Subcutaneous abdominal adipose tissue (tissue), 5 donors: ENCODE measurements at regions not wholly inside any gene's neighbourhood (a gene's known extent, or its start where the extent isn't known, plus 50 kb on each side); places are given as distances from the start of the nearest gene placed in this dataset.

Experiments used
- H3K27ac ChIP-seq: one replicate; pipeline ENCODE4 v1.7.0; 2013; ENCODE audit warnings: low read depth, mild to moderate bottlenecking, inconsistent platforms, low read length, moderate library complexity
- H3K27me3 ChIP-seq, 5 donors: one replicate each; pipeline ENCODE4 v1.7.0; 2013; ENCODE audit warnings: low read length in 5 of 5, inconsistent platforms in 1 of 5; ENCODE audit not compliant: control insufficient read depth in 5 of 5, insufficient read depth in 4 of 5
- H3K36me3 ChIP-seq, 5 donors: one replicate each; pipeline ENCODE4 v1.7.0; 2013; ENCODE audit warnings: low read length in 5 of 5; ENCODE audit not compliant: control insufficient read depth in 5 of 5, insufficient read depth in 5 of 5
- H3K4me1 ChIP-seq, 5 donors: one replicate each; pipeline ENCODE4 v1.7.0; 2013; ENCODE audit warnings: low read length in 5 of 5, mild to moderate bottlenecking in 3 of 5, moderate library complexity in 1 of 5; ENCODE audit not compliant: control insufficient read depth in 5 of 5, insufficient read depth in 5 of 5
- H3K4me3 ChIP-seq, 5 donors: one replicate each; pipeline ENCODE4 v1.7.0; 2013; ENCODE audit warnings: low read length in 5 of 5, low read depth in 1 of 5
- H3K9ac ChIP-seq, 5 donors: one replicate each; pipeline ENCODE4 v1.7.0; 2013; ENCODE audit warnings: low read length in 5 of 5, mild to moderate bottlenecking in 4 of 5, moderate library complexity in 3 of 5
- H3K9me3 ChIP-seq, 5 donors: one replicate each; pipeline ENCODE4 v1.7.0; 2013; ENCODE audit warnings: low read length in 5 of 5; ENCODE audit not compliant: control insufficient read depth in 5 of 5
- donor health status: healthy.
- donor health status: healthy.
- donor health status: healthy.
- donor health status: healthy.
- donor health status: healthy.

GRCh38 chr7:92930404-92930803 is 94.0 kb upstream of the CDK6 start:
- Histone ChIP-seq H3K9ac (no peak overlapping the region), H3K27me3 (peaks cover 0 to 7% (median 0%) of the 10 kb centered on the region in 5 donors), H3K9me3 (peaks cover 0 to 11% (median 7%) of the 10 kb centered on the region in 5 donors), H3K4me1 (no peaks in the 10 kb centered on the region), H3K4me3 (no peak overlapping the region), H3K36me3 (no peaks in the 10 kb centered on the region), H3K27ac (no peak overlapping the region)

- H3K9ac ChIP-seq, result no peak overlapping the region
- peaks cover 0 to 7% (median 0%) of the 10 kb centered on the region in 5 donors for H3K27me3 ChIP-seq
- no peak overlapping the region for H3K27ac ChIP-seq
- H3K9me3 ChIP-seq, result peaks cover 0 to 11% (median 7%) of the 10 kb centered on the region in 5 donors
- H3K4me1 ChIP-seq, result no peaks in the 10 kb centered on the region
- H3K4me3 ChIP-seq, result no peak overlapping the region
- no peaks in the 10 kb centered on the region for H3K36me3 ChIP-seq
Measured at GRCh38 chr7:92926697-92927044, 90.3 kb upstream of the CDK6 start.

- Histone ChIP-seq H3K4me3 (no peak overlapping the region), H3K9ac (no peak overlapping the region), H3K9me3 (peaks cover 0 to 11% (median 7%) of the 10 kb centered on the region in 5 donors), H3K4me1 (no peaks in the 10 kb centered on the region), H3K27me3 (peaks cover 0 to 7% (median 0%) of the 10 kb centered on the region in 5 donors), H3K27ac (no peak overlapping the region), H3K36me3 (no peaks in the 10 kb centered on the region)
Measured at GRCh38 chr7:92925876-92926696, 89.7 kb upstream of the CDK6 start.

- Histone ChIP-seq H3K27me3 (peaks cover 0 to 7% (median 0%) of the 10 kb centered on the region in 5 donors), H3K36me3 (no peaks in the 10 kb centered on the region), H3K27ac (no peak overlapping the region), H3K4me1 (no peaks in the 10 kb centered on the region), H3K4me3 (no peak overlapping the region), H3K9me3 (peaks cover 0 to 4% (median 3%) of the 10 kb centered on the region in 5 donors), H3K9ac (no peak overlapping the region)
Measured at GRCh38 chr7:92924800-92925199, 88.4 kb upstream of the CDK6 start.

- H3K9ac ChIP-seq, result no peak overlapping the region
- peaks cover 0 to 13% (median 0%) of the 10 kb centered on the region in 5 donors for H3K4me1 ChIP-seq
- no peak overlapping the region for H3K4me3 ChIP-seq
- H3K9me3 ChIP-seq, result no peaks in the 10 kb centered on the region
- no peak overlapping the region for H3K27ac ChIP-seq
- H3K36me3 ChIP-seq, result no peaks in the 10 kb centered on the region
- no peaks in the 10 kb centered on the region for H3K27me3 ChIP-seq
Measured at GRCh38 chr7:92917230-92917629, 80.9 kb upstream of the CDK6 start.

- H3K9ac ChIP-seq, result no peak overlapping the region
- no peaks in the 10 kb centered on the region for H3K9me3 ChIP-seq
- peaks cover 0 to 13% (median 0%) of the 10 kb centered on the region in 5 donors for H3K4me1 ChIP-seq
- no peak overlapping the region for H3K4me3 ChIP-seq
- H3K27me3 ChIP-seq, result no peaks in the 10 kb centered on the region
- H3K36me3 ChIP-seq, result no peaks in the 10 kb centered on the region
- H3K27ac ChIP-seq, result no peak overlapping the region
Measured at GRCh38 chr7:92916770-92917224, 80.4 kb upstream of the CDK6 start.

GRCh38 chr7:92915348-92915747 is 79.0 kb upstream of the CDK6 start:
- H3K4me1 ChIP-seq, result peaks cover 0 to 13% (median 0%) of the 10 kb centered on the region in 5 donors
- H3K36me3 ChIP-seq, result no peaks in the 10 kb centered on the region
- no peak overlapping the region for H3K27ac ChIP-seq
- H3K9ac ChIP-seq, result no peak overlapping the region
- no peaks in the 10 kb centered on the region for H3K9me3 ChIP-seq
- no peak overlapping the region for H3K4me3 ChIP-seq
- no peaks in the 10 kb centered on the region for H3K27me3 ChIP-seq

- Histone ChIP-seq H3K9me3 (no peaks in the 10 kb centered on the region), H3K4me3 (no peak overlapping the region), H3K4me1 (peaks cover 0 to 13% (median 0%) of the 10 kb centered on the region in 5 donors), H3K36me3 (no peaks in the 10 kb centered on the region), H3K9ac (no peak overlapping the region), H3K27ac (no peak overlapping the region), H3K27me3 (no peaks in the 10 kb centered on the region)
Measured at GRCh38 chr7:92914645-92915044, 78.3 kb upstream of the CDK6 start.

- Histone ChIP-seq H3K27ac (no peak overlapping the region), H3K9me3 (no peaks in the 10 kb centered on the region), H3K4me1 (peaks cover 0 to 13% (median 0%) of the 10 kb centered on the region in 5 donors), H3K9ac (no peak overlapping the region), H3K4me3 (no peak overlapping the region), H3K27me3 (no peaks in the 10 kb centered on the region), H3K36me3 (no peaks in the 10 kb centered on the region)
Measured at GRCh38 chr7:92913849-92914248, 77.5 kb upstream of the CDK6 start.

GRCh38 chr7:92910976-92911375 is 74.6 kb upstream of the CDK6 start:
- no peak overlapping the region for H3K27ac ChIP-seq
- no peaks in the 10 kb centered on the region for H3K27me3 ChIP-seq
- H3K9me3 ChIP-seq, result no peaks in the 10 kb centered on the region
- no peaks in the 10 kb centered on the region for H3K4me1 ChIP-seq
- no peak overlapping the region for H3K4me3 ChIP-seq
- H3K9ac ChIP-seq, result no peak overlapping the region
- no peaks in the 10 kb centered on the region for H3K36me3 ChIP-seq
